Keratinocyte (primary cell): ENCODE measurements at regions not wholly inside any gene's neighbourhood (a gene's known extent, or its start where the extent isn't known, plus 50 kb on each side); places are given as distances from the start of the nearest gene placed in this dataset.

Experiments
- DNase-seq: peaks from one replicate; pipeline ENCODE4 v3.0.0-alpha.2; 2011; ENCODE audit warnings: low read depth, missing footprints, low spot score
- FAIRE-seq: peaks from 2 replicates; lab custom pipeline; 2011; peaks lifted over from hg19 to GRCh38; lab: Jason Lieb, UNC
- H2AFZ ChIP-seq: 2 replicates; pipeline ENCODE4 v1.6.0; 2012; ENCODE audit warnings: low read length, control low read depth, inconsistent platforms; ENCODE audit not compliant: control insufficient read depth
- H3K27ac ChIP-seq: 2 replicates; pipeline ENCODE4 v1.5.1; 2011; ENCODE audit warnings: low read length; ENCODE audit not compliant: control insufficient read depth, insufficient read depth
- H3K27me3 ChIP-seq: 3 replicates; pipeline ENCODE4 v1.6.0; 2011; ENCODE audit warnings: low read length; ENCODE audit not compliant: control insufficient read depth, insufficient read depth; ENCODE audit errors: extremely low read depth
- H3K36me3 ChIP-seq, 2 experiments: 2 replicates in 1 of 2; 3 replicates in 1 of 2; pipeline ENCODE4 v1.5.1; 2011; ENCODE audit warnings: low read length in 2 of 2, mild to moderate bottlenecking in 1 of 2; ENCODE audit not compliant: control insufficient read depth in 2 of 2, insufficient read depth in 2 of 2; ENCODE audit errors: extremely low read depth in 1 of 2
- H3K4me1 ChIP-seq: 3 replicates; pipeline ENCODE4 v1.5.1; 2011; ENCODE audit warnings: low read length; ENCODE audit not compliant: control insufficient read depth, insufficient read depth; ENCODE audit errors: extremely low read depth
- H3K4me2 ChIP-seq: 3 replicates; pipeline ENCODE4 v1.6.0; 2011; ENCODE audit warnings: low read depth, low read length; ENCODE audit not compliant: control insufficient read depth, insufficient read depth; ENCODE audit errors: extremely low read depth
- H3K4me3 ChIP-seq, 3 experiments: fragments of 200-600 bp in 1 of 3; sonication (generic) in 1 of 3; 2 replicates in 2 of 3; 3 replicates in 1 of 3; pipeline ENCODE4 v1.5.1; 2011 to 2016; ENCODE audit warnings: low read length in 3 of 3, mild to moderate bottlenecking in 3 of 3, control low read depth in 2 of 3, inconsistent platforms in 1 of 3, low read depth in 1 of 3, mixed read lengths in 1 of 3, mixed run types in 1 of 3, moderate library complexity in 1 of 3; ENCODE audit not compliant: control insufficient read depth in 2 of 3, insufficient read depth in 2 of 3; ENCODE audit errors: extremely low read depth in 1 of 3
- H3K79me2 ChIP-seq: 2 replicates; pipeline ENCODE4 v1.6.0; 2012; ENCODE audit warnings: low read length; ENCODE audit not compliant: control insufficient read depth, insufficient read depth
- H3K9ac ChIP-seq: 3 replicates; pipeline ENCODE4 v1.6.0; 2011; ENCODE audit warnings: low read length; ENCODE audit not compliant: control insufficient read depth, insufficient read depth; ENCODE audit errors: extremely low read depth
- H3K9me1 ChIP-seq: 3 replicates; pipeline ENCODE4 v1.6.0; 2011; ENCODE audit warnings: low read length; ENCODE audit not compliant: control insufficient read depth, insufficient read depth; ENCODE audit errors: extremely low read depth
- H3K9me3 ChIP-seq: 2 replicates; pipeline ENCODE4 v1.5.1; 2012; ENCODE audit warnings: low read depth, low read length; ENCODE audit not compliant: control insufficient read depth
- H4K20me1 ChIP-seq: 3 replicates; pipeline ENCODE4 v1.6.0; 2011; ENCODE audit warnings: low read length; ENCODE audit not compliant: control insufficient read depth, insufficient read depth; ENCODE audit errors: extremely low read depth
- EZH2 ChIP-seq: IDR thresholded peaks from one replicate; pipeline ENCODE4 v1.6.1; 2012; ENCODE audit warnings: inconsistent platforms, mild to moderate bottlenecking, low read length, moderate library complexity
- dilution Hi-C: fragments of 300-500 bp; cut with MboI; formaldehyde crosslinking; loops from one replicate; pipeline ENCODE4 v1.7.0; 2020; ENCODE audit warnings: low sequenced_read_pairs; ENCODE audit not compliant: extremely low pct_ligation_motif_present
- TF ChIP-seq, protein P1 (sequence below), 3 experiments: IDR thresholded peaks in 1 of 3; conservative IDR thresholded peaks in 1 of 3; optimal IDR thresholded peaks in 1 of 3; 2 replicates in 2 of 3; 3 replicates in 1 of 3; pipeline versions ENCODE3 to v1.5.1; 2011; ENCODE audit warnings: low read length in 3 of 3, mild to moderate bottlenecking in 3 of 3, moderate library complexity in 2 of 3, control low read depth in 1 of 3, inconsistent platforms in 1 of 3; ENCODE audit not compliant: insufficient read depth in 2 of 3; ENCODE audit errors: extremely low read depth in 1 of 3

- no peak for DNase-seq
- Histone ChIP-seq H4K20me1 (no peaks in the 10 kb centered on the region), H3K4me2 (no peak overlapping the region), H3K4me3 (no peak overlapping the region), H2AFZ (no peak overlapping the region), H3K79me2 (no peaks in the 10 kb centered on the region), H3K4me1 (no peaks in the 10 kb centered on the region), H3K27ac (no peak overlapping the region), H3K9ac (no peak overlapping the region), H3K9me1 (no peaks in the 10 kb centered on the region), H3K27me3 (no peaks in the 10 kb centered on the region), H3K9me3 (no peaks in the 10 kb centered on the region), H3K36me3 (no peaks in the 10 kb centered on the region)
- TF ChIP-seq, protein P1, sequence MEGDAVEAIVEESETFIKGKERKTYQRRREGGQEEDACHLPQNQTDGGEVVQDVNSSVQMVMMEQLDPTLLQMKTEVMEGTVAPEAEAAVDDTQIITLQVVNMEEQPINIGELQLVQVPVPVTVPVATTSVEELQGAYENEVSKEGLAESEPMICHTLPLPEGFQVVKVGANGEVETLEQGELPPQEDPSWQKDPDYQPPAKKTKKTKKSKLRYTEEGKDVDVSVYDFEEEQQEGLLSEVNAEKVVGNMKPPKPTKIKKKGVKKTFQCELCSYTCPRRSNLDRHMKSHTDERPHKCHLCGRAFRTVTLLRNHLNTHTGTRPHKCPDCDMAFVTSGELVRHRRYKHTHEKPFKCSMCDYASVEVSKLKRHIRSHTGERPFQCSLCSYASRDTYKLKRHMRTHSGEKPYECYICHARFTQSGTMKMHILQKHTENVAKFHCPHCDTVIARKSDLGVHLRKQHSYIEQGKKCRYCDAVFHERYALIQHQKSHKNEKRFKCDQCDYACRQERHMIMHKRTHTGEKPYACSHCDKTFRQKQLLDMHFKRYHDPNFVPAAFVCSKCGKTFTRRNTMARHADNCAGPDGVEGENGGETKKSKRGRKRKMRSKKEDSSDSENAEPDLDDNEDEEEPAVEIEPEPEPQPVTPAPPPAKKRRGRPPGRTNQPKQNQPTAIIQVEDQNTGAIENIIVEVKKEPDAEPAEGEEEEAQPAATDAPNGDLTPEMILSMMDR (optimal IDR thresholded peaks at IDR 0.05 in 1 of 3, IDR thresholded peaks at IDR 0.05 in 1 of 3, conservative IDR thresholded peaks at IDR 0.05 in 1 of 3; ENCODE audit: extremely low read depth in 1 of 3, insufficient read depth in 2 of 3, low read length in 3 of 3), result no peak
- no peak for TF ChIP-seq EZH2
- dilution Hi-C loops, result no loop called here
- no peak for FAIRE-seq
Measured at GRCh38 chr18:56501896-56502295, 136.5 kb downstream of the TXNL1 start.

- dilution Hi-C loops, result no loop called here
- FAIRE-seq (no peak), DNase-seq (no peak)
- no peaks in the 10 kb centered on the region for H3K27me3 ChIP-seq
- H3K9ac ChIP-seq, result no peak overlapping the region
- H3K4me2 ChIP-seq, result no peak overlapping the region
- no peaks in the 10 kb centered on the region for H3K9me3 ChIP-seq
- no peaks in the 10 kb centered on the region for H3K79me2 ChIP-seq
- H4K20me1 ChIP-seq, result no peaks in the 10 kb centered on the region
- no peak overlapping the region for H2AFZ ChIP-seq
- no peak overlapping the region for H3K27ac ChIP-seq
- no peaks in the 10 kb centered on the region for H3K36me3 ChIP-seq
- TF ChIP-seq, protein P1 (optimal IDR thresholded peaks at IDR 0.05 in 1 of 3, IDR thresholded peaks at IDR 0.05 in 1 of 3, conservative IDR thresholded peaks at IDR 0.05 in 1 of 3; ENCODE audit: extremely low read depth in 1 of 3, insufficient read depth in 2 of 3, low read length in 3 of 3), result no peak
- TF ChIP-seq EZH2, result no peak
- no peaks in the 10 kb centered on the region for H3K9me1 ChIP-seq
- H3K4me3 ChIP-seq, result no peak overlapping the region
- H3K4me1 ChIP-seq, result no peaks in the 10 kb centered on the region
Measured at GRCh38 chr18:56495884-56496283, 142.5 kb downstream of the TXNL1 start.
